HS-5 (cell line): ENCODE measurements at regions not wholly inside any gene's neighbourhood (a gene's known extent, or its start where the extent isn't known, plus 50 kb on each side); places are given as distances from the start of the nearest gene placed in this dataset.
"Not testable (repeated sequence)": the region's sequence is repeated elsewhere in the genome, so short reads cannot be mapped to it uniquely, and the experiment has no call there.

Experiments used
- DNase-seq: peaks from one replicate; pipeline ENCODE4 v3.0.0-alpha.2; 2012; ENCODE audit warnings: low read depth

DNA sequence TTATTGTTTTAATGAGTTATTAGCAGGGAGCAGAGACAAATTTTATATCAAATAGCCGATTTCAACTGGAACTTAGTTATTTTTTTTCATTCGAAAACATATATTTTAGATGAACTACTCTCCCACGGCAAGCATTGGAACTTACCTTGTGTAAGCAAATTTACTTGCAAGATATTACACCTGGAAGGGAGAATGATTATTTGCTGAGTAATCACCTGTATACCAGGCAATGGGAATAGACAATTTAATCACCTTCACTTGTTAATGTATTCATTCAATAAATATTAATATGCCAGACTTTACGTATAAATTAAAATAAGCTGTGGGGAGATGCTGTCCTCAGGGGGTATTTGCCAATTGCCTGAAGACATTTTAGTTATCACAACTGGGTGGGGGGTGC, 1069.9 kb upstream of the CHAC2 start:
- no peak for DNase-seq

DNA sequence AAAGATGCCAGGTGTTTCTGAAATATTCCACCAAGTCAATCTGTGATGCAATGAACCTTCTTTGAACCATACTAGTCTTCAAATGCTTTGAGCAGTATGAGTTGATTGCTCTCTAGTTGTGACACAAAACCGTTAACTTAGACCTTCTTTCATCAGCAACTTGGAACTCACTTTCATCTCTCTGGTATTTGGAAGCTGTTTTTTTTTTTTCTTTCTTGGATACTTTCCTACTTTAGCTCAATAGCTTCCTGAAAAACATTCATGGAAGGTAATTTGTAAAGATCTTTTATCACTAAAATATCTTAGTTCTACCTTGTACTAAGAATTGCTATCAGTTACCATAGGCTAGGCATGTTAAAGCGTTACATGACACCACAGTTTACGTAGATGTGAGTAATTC, 1071.9 kb upstream of the CHAC2 start:
- DNase-seq: no peak

DNA sequence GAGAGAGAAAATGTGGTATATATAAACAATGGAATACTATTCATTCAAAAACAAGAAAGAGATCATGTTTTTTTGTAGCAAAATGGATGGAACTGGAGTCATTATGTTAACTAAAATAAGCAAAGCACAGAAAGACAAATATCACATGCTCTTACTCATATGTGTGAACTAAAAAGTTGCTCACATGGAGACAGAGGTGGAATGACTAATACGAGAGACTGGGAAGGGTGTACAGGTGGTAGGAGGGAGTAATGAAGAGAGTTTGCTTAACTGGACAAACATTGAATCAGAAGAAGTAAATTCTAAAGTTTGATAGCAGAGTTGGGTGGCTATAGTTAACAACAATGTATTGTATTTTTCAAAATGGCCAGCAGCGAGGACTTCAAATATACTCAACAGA, 1080.7 kb upstream of the CHAC2 start:
- DNase-seq: no peak

DNA sequence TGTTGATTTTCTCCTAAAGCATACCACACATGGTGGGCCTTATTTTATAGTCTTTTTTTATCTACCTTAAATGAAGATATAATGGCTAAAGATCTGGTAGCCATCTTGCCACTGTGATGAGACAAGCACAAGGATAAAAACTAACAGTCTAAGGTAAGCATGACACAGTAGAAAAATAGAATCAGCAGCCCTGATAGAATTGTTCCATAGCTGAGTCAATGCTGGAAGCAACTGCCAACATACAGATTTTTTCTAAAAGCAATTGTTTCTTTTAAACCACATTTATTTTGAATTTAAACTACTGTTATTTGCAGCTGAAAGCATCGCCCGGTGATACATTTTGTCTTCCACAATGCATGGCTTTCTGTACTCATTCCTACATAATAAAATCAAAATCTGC, 1091.5 kb upstream of the CHAC2 start:
- DNase-seq: no peak

DNA sequence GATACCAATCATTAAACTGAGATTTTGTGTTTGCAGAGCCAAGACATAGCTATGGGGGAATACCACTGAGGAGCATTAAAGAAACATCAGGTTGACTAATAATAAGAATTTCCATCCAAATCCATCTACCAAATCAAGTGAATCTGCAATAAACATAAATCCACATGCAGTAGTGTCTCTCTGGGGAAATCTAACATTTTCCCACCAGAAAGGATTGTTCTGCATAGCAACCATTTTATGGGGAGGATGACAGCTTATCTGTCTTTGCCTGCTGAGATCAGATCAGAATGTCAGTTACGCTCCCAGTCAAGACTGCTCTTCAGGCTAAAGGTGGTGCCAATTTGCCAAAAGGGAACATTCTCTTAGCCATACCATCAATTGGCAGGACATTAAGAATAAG, 1098.9 kb upstream of the CHAC2 start:
- no peak for DNase-seq

DNA sequence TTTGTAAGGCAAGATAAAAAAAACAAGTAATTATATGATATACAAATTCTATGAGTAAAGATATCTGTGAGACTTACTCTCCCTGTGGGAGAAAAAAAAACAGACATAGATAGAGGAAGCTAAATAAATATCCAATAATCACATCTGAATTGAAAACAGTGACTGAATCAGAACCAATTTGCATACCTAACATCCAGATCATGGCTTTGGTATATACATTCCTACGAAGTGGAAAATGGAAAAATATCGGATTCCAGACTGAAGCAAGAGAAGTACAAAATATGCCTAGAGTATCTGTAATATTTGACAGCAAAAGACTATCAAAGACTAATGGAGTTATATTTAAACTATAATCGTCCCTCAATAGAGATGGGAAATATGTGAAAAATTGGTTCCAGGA, 1108.1 kb upstream of the CHAC2 start:
- peak; percentile 29 for DNase-seq

DNA sequence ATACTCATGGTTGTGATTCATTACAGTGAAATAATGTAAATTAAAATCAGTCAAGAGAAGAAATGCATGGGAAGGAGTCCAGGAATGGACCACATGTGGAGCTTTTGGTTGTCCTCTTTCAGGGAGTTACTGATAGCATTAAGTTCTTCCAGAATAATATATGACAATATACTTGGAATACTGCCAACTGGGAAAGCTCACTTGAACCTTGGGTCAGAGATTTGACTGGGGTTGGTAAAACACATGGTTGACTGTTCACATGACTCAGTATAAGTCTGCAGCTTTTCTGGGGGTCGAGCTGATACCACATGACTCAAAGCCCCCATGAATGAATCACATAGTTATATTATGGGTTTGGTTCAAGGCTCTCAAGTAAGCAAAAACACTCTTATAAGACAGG, 1109.0 kb upstream of the CHAC2 start:
- DNase-seq: peak; percentile 37

DNA sequence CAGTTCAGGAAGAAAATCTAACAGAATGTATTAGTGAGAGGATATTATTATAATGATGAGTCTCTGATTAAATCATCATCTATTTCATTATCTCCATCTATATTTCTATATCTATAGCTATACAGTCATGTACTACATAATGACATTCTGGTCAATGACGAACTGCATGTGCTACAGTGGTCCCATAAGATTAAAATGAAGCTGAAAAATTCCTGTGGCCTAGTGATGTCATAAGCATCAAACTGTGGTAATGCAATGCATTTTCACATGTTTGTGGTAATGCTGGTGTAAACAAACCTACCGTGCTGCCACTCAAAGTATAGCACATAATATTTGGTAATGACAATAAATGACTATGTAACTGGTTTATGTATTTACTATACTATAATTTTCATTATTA, 1127.9 kb upstream of the CHAC2 start:
- DNase-seq: no peak

DNA sequence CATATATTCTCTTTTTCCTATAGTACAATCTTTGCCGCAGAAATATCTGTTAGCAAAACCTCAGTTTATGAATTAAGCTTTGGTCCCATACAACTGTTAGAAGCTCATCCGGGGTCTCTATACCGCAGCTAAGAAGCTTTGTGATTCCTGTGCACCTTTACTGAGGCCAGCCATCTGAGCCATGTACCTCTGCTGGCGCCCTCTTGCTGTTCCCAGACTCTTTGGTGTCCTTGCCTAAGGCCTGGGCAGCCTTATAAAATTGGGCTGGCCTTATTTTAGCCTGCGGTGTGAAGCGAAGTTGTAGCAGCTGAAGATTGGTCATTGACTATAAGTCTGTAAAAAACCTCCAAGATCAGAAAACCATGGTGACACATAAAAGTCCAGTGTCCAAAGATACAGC, 1135.1 kb upstream of the CHAC2 start:
- no peak for DNase-seq

DNA sequence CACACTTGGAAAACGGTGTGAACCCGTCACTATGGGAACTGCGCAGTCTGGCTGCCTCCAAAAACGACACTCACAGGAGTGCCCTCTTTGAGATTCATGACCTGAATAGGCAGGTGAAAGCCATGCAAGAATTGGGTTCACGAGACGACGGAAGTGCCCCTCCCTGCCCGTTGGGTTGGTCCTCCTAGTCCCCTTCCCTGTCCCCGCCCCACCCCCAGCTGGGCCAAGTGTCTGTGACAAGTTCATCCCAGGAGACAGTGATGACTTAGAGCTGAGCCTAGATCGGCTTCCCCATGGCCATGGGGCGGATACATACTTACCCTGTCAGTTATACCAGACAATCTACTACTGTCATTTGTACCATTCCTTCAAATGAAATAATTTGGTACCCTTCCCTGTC, 1137.7 kb upstream of the CHAC2 start:
- no peak for DNase-seq

DNA sequence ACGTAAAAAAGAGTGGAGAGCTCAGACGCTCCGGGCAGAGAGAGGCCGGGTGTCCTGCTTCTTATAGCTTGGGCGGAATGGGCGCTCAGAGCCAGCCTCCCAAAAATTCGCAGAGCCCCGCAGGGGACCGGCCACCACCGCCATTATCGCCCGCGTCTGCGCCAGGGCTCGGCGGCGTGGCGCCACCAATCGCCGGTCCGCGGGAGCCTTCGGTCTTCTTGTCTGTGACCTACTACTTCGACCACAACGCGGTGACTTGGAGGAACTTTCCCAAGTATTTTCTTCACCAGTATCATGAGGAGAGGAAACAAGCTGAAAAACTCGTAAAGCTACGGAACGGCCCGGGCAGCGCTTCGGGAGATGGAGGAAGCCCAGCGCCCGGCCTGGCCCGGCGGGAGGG, 1138.1 kb upstream of the CHAC2 start:
- DNase-seq: no peak

DNA sequence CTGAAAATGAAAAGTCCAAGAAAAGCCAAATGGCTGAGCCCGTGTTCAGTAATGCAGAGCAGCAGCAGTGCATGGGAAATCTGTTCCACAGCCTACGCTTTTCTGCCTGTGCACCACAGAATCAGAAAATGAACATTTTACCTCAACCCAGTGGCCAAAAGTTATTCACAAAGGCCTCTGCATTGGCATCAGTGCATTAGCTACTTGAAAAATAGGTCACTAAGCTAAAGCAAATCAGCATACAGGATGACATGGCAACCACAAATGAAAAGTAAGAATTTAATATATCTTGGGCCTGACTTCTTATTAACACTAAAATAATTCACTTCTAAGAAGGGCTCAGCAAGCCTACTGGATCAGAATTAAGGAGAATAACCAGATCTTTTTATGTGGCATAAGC, 1145.3 kb upstream of the CHAC2 start:
- DNase-seq: no peak

DNA sequence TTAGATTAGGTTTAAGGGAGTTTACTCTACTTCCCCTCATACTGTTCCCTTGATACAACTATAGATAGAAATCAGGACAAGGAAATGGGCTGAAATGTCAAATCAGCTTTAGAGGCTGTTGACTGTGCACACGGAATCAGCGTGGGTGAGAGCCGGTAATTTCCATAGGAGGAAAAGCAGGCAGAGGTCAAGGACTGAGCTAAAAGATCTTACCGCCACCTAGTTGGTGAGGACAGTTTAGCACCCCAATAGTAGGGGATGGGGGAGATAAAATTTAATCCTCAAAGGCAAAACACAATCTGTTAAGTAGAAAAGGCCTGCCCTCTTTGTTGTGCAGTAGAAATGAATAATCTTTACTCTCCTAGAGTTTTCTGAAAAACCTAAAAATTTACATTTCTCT, 1154.5 kb upstream of the CHAC2 start:
- DNase-seq: no peak

DNA sequence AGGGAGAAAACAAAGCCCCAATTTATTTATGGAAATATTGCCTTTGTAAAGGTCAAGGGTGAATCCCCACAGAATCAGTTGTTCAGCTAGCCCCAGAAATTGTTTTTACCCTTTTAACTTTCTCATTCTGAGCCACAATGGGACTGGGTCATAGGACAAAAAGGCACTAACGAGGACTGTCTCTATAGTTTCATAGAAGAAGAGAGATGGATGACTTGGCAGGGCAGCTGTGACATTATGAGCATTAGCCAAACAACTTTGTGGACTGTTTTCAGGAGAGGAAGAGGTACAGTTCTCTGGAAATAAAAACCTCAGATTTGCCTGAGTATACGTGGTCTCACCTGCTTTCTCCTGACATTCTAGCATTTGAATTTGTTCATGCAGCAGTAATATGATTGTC, 1155.8 kb upstream of the CHAC2 start:
- no peak for DNase-seq

DNA sequence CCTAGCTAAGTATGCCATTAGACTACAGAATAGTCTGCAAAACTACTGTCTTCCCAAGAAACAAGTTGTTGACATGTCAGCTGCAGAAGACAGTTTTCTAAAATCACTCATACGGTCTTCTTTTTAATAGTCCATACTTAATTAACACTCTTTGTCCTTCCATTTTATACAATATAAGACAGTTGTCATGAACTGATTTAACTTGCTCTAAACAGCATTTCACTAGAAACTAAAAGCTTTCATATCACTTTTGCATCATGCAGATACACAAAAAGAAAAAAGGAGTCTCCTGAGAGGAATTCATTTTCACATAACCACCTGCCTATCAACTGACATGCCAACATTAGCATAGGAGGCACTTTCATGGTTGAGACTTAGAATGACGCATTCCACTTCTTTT, 1159.6 kb upstream of the CHAC2 start:
- no peak for DNase-seq

DNA sequence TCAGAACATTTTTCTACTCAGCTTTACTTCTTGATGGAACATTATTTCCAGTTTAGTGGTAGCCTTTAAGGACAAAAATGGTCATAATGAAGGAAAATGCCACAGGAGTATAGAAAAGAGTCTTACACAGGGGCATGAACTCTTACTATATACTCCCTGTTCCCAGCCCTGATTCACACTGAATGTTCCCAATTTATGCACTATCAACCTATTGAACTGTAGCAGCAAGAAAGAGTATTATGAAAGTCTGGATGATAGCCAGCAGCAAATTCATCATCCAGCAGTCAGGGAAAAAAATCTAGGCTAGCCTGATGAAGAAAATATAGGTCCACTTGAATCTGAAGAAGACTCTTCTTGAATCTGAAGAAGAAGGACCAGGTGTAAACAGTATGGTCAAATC, 1170.3 kb upstream of the CHAC2 start:
- no peak for DNase-seq

DNA sequence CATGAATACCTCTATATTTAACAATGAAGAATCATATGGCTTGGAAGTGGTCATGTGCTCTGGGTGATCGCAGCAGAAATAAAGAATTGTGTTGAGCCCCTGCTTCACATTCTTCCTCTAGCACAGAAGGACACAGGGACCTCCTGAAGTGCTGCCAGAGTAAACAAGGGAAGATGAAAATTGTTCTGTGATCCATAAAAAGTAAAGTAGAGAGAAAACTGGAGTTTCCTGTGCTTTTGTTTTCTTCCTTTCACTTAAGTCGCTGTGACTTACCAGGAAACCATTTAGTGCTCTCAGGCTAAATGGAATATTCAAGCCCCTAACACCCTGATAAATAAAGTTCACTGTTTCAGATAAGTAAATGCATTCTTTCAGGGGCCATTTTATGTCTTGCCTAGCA, 1173.6 kb upstream of the CHAC2 start:
- DNase-seq: no peak

DNA sequence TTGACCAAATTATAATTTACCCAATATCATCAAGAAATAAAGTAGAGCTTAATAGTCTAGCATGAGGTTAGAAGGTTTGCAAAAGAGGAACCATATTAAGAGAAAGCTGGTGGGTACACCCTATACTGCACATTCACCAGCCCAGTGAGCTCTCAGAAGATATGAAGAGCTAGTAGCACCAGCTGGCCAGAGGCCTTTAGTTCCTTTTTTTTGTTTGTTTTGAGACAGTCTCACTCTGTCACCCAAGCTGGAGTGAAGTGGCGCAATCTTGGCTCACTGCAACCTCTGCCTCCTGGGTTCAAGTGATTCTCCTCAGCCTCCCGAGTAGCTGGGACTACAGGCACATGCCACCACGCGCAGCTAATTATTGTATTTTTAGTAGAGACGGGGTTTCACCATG, 1183.5 kb upstream of the CHAC2 start:
- DNase-seq: not testable (repeated sequence)

DNA sequence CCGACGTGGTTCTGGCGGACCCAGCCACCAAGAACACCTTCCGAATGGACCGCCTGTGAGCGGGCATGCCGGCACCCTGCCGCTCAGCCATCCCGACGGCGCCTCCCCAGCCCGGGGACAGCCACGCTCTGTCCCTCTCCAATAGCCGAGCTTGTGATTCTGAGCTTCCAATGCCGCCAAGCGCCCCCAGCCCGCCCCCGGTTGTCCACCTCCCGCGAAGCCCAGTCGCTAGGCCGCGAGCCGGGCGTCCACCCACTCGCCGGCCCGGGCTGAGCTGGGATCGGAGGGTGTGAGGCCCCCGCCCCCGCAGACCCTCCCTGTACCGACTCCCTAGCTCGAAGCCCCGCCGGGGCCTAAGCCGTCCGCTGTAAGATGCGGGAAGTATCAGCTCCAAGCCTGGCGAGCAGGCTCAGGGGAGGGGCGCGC, 1195.1 kb upstream of the CHAC2 start:
- DNase-seq: no peak

DNA sequence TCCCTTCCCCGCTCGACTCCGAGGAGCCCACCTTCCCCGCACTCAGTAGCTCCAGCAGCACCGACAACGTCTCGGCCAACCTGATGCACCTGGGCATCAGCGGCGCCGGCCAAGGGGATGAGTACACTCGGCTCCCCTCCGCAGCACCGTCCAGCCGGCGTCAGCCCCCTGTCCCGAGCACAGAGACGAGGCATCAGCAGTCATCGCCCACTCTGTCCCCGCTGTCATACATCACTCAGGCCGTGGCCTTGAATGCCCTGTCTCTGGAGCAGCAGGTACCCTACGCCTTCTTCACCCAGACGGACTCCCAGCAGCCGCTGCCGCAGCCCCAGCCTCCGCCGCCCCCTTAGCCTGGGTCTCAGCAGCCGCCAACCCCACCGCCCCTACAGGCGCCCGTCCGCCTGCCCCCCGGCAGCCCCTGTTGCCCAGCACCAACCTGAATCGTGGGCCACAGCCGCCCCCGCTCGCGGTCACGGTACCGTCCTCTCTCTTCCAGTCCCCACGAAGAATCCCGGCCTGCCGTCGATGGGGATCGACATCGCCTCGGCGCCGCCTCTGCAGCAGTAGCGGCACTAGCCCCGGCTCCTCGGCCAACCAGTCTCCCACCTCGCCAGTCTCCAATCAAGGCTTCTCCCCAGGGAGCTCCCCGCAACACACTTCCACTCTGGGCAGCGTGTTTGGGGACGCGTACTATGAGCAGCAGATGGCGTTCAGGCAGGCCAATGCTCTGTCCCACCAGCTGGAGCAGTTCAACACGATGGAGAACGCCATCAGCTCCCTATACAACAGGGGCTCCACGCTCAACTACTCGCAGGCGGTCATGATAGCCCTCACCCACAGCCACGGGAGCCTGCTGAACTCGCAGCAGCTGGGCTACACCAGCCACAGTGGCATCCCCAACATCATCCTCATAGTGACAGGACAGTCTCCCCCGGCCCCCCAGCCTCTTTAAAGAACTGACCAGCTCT, 1195.9 kb upstream of the CHAC2 start:
- DNase-seq: no peak

DNA sequence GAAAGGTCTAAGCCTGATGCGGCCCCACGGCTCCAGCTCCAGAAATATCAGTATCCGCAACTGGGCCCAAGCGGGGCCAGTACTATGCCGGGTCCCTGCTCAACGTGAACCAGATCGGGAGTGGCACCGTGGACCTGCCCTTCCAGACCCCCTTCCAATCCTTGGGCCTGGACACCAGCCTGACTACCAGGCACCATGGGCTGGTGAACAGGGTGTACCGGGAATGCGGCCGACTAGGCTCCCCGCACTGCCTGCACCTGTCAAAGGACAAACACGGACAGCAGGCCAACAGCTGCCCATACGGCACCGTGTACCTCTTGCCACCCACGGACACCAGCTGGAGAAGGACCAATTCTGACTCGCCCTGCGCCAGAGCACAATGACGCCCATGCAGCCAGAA, 1196.9 kb upstream of the CHAC2 start:
- no peak for DNase-seq

DNA sequence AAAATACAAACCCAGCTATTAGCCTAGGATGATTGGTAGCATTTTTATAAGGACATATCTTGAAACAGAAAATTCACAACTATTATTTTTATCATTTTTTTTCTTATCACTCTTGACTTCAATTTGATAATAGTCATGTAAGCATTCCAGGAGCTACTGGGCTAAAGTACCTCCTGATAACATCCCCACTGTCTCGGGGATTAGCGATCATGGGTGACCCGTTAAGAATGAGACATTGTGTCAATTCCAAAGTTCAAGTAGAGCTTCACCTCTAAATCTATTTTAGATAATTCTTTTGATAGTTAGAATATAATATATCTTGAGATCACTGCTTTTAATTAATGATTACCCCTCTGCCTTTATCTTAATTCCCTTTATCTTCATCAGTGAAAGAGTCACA, 1204.5 kb upstream of the CHAC2 start:
- no peak for DNase-seq

DNA sequence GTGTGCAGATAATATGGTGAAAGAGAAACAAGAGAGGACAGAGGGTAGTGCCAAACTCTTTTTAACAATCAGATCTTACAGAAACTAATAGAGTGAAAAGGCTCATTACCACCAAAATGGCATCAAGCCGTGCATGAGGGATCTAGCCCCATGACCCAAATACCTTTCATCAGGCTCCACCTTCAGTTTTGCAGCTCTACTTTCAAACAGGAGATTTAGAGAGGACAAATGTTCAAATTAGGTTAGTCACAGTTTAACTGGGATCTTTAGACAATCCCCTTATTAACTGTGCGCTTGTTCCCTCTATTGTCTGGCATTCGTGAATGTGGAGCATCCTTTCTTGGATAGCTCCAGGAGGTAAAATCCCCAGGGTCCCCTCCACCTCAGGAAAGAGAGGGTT, 1209.3 kb upstream of the CHAC2 start:
- no peak for DNase-seq

DNA sequence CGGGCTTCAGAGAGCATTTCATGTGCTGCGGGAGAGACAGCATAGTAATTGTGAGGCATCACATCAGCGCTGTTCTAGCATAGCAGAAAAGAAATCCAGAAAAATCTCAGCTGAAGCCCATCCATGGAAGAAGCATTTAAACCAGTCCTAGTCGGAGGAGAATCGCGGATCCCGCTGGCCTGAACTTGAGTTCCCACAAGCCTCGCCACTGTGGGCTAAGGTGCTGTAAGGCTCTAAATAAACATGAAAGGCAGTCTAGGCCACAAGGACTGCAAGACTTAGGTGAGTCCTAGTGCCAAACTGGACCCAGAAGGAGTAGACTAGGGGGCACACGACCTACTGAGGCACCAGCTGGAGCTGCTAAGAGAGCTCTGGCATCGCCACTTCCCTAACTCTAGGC, 1225.3 kb upstream of the CHAC2 start:
- DNase-seq: no peak
